Spinal cord (tissue), 9 donors: ENCODE measurements at regions not wholly inside any gene's neighbourhood (a gene's known extent, or its start where the extent isn't known, plus 50 kb on each side); places are given as distances from the start of the nearest gene placed in this dataset.

Source experiments
- DNase-seq, 6 donors: peaks; one replicate each; pipeline versions ENCODE4 v3.0.0 to v3.0.0-alpha.2; 2013 to 2015; ENCODE audit warnings: low spot score in 6 of 6, low read depth in 4 of 6
- H3K27ac ChIP-seq: one replicate; pipeline ENCODE4 v1.5.1; 2013; ENCODE audit warnings: low read depth, low read length, control low read depth
- H3K27me3 ChIP-seq: one replicate; pipeline ENCODE4 v1.6.1; 2013; ENCODE audit warnings: low read length; ENCODE audit not compliant: control insufficient read depth, insufficient read depth
- H3K36me3 ChIP-seq: one replicate; pipeline ENCODE4 v1.6.1; 2013; ENCODE audit warnings: low read length; ENCODE audit not compliant: control insufficient read depth, insufficient read depth
- H3K4me1 ChIP-seq: one replicate; pipeline ENCODE4 v1.6.1; 2013; ENCODE audit warnings: low read length; ENCODE audit not compliant: control insufficient read depth, insufficient read depth
- H3K4me3 ChIP-seq: one replicate; pipeline ENCODE4 v1.5.1; 2013; ENCODE audit warnings: low read depth, low read length, control low read depth
- H3K9me3 ChIP-seq: one replicate; pipeline ENCODE4 v1.6.1; 2013; ENCODE audit warnings: low read length; ENCODE audit not compliant: control insufficient read depth, insufficient read depth
- WGBS: methylation state at CpG from one replicate; pipeline ENCODE4 v1.1.5; 2013; ENCODE audit warnings: missing lambda C conversion rate; ENCODE audit not compliant: insufficient coverage; 5-methylcytosine and 5-hydroxymethylcytosine counted together
- donor health status: healthy.

DNA sequence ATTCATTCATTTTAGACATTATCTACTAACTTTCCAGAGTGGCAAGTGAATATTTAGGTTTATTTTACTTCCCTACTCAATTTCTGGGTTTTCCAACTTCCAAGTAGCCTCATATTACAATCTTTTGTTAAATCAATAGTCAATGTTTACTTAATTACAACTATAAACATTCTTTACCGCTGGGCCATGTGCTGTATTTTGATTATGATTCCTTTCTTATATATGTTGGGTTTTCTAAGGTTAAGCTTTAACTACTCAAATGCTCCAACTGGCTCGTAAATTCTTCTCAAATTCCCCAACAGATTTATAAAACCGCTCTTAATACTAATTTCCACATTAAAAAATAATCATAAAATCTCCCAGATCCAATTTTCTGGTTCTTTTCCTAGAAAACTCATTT lies 110.1 kb upstream of the ABCA1 start:
- H3K27me3 ChIP-seq = no peaks in the 10 kb centered on the region
- no peak overlapping the region for H3K27ac ChIP-seq
- DNase-seq = no peak
- 100% methylated on average over 2 of the region's 3 CpGs for WGBS
- peaks cover 2% of the 10 kb centered on the region for H3K9me3 ChIP-seq
- H3K4me1 ChIP-seq = no peaks in the 10 kb centered on the region
- H3K4me3 ChIP-seq = no peak overlapping the region
- H3K36me3 ChIP-seq = no peaks in the 10 kb centered on the region

DNA sequence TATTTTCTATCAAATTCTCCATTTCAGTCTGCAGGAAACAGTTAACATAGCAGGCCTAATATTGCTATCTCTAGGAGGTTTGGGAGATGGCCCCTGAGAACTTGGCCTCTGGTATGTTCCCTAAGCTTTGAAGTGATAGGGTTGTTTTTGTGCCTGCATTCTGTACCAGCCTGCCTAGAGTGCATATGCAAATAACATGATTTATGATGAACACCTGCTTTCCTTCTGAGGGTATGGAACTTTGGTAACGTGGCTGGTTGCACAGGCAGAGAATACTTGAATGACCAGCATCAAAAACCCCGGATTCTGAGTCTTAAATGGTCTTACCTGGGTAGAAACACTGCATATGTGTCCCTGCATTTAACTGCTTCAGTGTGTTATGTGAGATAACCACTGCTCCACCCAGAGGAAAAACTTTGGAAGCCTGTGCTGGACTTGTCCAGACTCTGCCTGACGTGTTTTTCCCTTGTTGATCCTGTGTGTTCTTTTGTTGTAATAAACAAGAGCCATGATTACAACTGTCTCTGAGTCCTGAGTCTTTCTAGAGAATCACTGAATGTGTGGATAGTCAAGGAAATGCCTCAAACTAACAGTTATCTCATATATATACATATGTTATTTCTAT lies 111.3 kb upstream of the ABCA1 start:
- H3K36me3 ChIP-seq = no peaks in the 10 kb centered on the region
- DNase-seq = no peak
- H3K4me1 ChIP-seq = no peaks in the 10 kb centered on the region
- H3K27me3 ChIP-seq = no peaks in the 10 kb centered on the region
- H3K9me3 ChIP-seq = peaks cover 2% of the 10 kb centered on the region
- no peak overlapping the region for H3K4me3 ChIP-seq
- 75% methylated on average over 1 of the region's 3 CpGs for WGBS
- H3K27ac ChIP-seq = no peak overlapping the region

DNA sequence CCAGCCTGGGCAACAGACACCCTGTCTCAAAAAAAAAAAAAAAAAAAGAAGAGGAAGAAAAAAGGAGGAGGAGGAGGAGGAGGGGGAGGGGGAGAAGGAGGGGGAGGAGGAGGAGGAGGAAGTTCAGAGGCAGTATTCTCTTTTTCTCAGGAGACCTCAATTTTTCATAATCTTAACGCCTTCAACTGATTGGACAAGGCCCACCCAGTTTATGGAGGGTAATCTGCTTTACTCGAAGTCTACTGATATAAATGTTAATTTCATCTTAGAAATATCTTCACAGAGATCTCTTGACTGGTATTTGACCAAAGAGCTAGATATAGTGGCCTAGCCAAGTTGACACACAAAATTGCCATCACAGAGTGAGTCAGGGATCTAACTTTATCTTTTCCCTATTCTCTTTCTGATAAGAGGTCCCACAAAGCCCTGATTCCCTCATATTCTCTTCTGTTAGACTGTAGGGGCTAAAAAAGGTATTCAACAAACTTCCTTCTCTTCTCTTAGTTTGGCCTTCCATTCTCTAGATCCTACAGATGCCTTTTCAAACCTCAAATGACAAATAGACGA lies 115.5 kb upstream of the ABCA1 start:
- no CpG with 5 or more reads among the region's 3 CpGs for WGBS
- H3K4me1 ChIP-seq = peaks cover 6% of the 10 kb centered on the region

DNA sequence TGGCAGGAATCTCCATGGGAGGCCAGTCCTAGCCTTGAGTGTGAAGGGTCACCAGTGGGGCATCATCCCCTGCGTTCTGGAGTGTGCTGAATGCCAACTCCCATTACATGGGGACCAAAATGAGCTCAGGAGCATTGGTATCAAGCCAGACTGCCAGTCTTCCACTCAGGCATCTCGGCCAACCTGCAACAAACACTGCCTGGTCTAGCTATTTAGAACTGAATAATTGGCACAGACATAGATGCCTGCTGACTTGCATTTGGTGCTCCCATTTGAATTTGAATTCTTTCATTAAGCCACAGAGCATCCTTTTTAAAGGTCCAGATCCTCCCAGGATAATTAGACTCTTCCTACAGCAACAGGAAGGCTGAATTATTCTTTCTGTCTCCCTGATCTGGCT lies 116.6 kb upstream of the ABCA1 start:
- H3K27ac ChIP-seq = no peak overlapping the region
- peaks cover 2% of the 10 kb centered on the region for H3K9me3 ChIP-seq
- peaks cover 6% of the 10 kb centered on the region for H3K4me1 ChIP-seq
- H3K27me3 ChIP-seq = no peaks in the 10 kb centered on the region
- no peak overlapping the region for H3K4me3 ChIP-seq
- 25% methylated on average over 2 of the region's 2 CpGs for WGBS
- no peaks in the 10 kb centered on the region for H3K36me3 ChIP-seq
- DNase-seq = peak; percentile 38 to 91 (median 57)

More for the DNA sequence above, 115.5 kb upstream of the ABCA1 start:
- H3K27me3 ChIP-seq = no peaks in the 10 kb centered on the region
- no peak for DNase-seq
- no peak overlapping the region for H3K27ac ChIP-seq
- peaks cover 2% of the 10 kb centered on the region for H3K9me3 ChIP-seq
- no peak overlapping the region for H3K4me3 ChIP-seq
- H3K36me3 ChIP-seq = no peaks in the 10 kb centered on the region

DNA sequence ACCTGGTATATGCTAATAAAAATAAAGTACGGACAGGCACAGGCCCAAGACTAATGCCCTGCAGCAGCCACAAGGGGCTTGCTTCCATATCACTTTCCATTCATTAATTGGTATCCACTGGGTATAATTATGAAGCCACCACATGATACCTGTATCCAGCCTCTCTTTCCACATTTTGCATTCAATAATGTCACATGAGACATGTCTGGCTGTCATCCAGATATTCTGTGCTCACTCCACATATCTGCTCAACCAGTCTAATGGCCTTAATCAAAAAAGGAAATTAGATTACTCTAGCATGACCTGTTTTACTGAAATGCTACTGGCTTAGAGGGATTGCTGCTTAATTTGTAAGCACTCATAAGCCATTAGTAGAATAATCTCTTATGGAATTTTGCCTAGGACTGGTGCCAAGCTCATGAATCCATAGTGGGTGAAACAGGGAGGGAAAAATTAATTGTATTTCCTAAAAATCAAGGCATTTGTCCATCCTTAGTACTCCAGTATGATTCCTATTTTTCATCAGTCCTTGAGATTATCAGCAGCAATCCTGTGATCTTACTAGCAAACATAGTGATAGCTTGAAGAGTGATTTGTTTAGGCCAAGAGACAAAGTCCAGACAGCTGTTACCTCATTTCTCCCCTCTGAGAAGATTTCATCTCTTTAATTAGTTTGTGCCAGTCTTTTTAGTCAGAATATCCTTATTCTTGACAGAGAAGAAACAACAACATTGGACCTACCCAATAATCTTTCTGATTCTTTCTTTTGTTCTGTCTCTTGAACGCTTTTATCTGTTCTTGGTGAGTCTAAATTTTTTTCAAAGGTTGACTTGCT lies 119.2 kb upstream of the ABCA1 start:
- Histone ChIP-seq H3K27ac (no peak overlapping the region), H3K27me3 (no peaks in the 10 kb centered on the region), H3K4me3 (no peak overlapping the region), H3K36me3 (no peaks in the 10 kb centered on the region), H3K4me1 (peaks cover 6% of the 10 kb centered on the region), H3K9me3 (no peaks in the 10 kb centered on the region)
- WGBS = no CpG with 5 or more reads among the region's 2 CpGs
- peak in 1 of 6 donors; percentile 83 for DNase-seq

DNA sequence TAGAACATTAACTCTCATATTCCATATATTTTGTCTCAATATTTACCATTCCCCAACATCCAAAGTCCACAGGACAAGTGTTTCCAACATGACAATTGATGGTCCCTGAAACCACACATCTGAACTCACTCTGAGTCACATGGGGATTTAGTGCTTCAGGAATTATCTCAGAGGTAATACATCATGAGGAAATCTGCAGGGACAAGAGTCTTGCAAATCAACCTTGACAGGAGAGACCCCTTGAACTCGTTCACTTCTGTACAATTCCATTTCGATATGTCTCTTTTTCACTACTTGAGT lies 119.7 kb upstream of the ABCA1 start:
- no peaks in the 10 kb centered on the region for H3K36me3 ChIP-seq
- WGBS = no CpG with 5 or more reads among the region's 2 CpGs
- no peak overlapping the region for H3K4me3 ChIP-seq
- H3K4me1 ChIP-seq = peaks cover 6% of the 10 kb centered on the region
- H3K9me3 ChIP-seq = no peaks in the 10 kb centered on the region
- H3K27me3 ChIP-seq = no peaks in the 10 kb centered on the region
- no peak overlapping the region for H3K27ac ChIP-seq
- DNase-seq = no peak

DNA sequence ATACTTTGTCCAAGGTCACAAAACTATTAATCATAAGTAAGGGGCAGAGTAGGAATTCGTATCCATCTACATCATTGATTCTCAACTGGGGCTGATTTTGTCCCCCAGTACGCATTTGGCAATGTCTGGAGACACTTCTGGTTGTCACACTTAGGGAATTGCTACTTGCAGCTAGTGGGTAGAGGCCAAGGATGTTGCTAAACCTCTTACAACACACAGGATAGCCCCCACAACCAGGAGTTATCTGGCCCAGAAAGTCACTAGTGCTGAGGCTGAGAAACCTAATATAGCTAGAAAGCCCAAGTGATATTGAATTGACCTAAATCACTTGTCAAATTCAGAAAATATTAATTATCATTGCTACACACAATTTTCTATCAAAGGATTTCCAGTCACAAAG lies 120.4 kb upstream of the ABCA1 start:
- H3K27me3 ChIP-seq = no peaks in the 10 kb centered on the region
- H3K9me3 ChIP-seq = no peaks in the 10 kb centered on the region
- H3K4me1 ChIP-seq = peaks cover 6% of the 10 kb centered on the region
- no peak overlapping the region for H3K4me3 ChIP-seq
- WGBS = no CpG with 5 or more reads among the region's 2 CpGs
- H3K27ac ChIP-seq = no peak overlapping the region
- no peaks in the 10 kb centered on the region for H3K36me3 ChIP-seq
- DNase-seq = no peak

DNA sequence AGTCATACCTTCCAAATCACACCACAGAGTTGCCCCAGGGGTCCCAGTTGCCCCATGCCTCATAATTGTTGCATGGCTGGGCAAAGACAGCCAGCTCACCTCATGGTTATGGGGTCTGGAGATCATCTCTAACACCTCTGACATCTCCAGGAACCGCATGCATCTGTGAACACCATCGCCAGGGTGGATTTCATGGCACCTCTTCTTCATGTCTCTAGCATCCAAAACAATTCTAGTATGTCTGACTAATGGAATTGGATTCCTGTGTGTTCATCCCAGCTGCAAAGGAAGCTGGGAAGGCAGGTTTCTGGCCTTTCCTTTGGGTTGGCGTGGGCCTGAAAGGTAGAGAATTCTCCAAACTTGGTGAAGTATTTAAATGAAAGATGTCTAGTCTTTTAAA lies 122.3 kb upstream of the ABCA1 start:
- WGBS = no CpG with 5 or more reads among the region's 3 CpGs
- Histone ChIP-seq H3K27ac (no peak overlapping the region), H3K4me1 (peaks cover under 1% of the 10 kb centered on the region), H3K4me3 (no peak overlapping the region), H3K9me3 (no peaks in the 10 kb centered on the region), H3K36me3 (no peaks in the 10 kb centered on the region), H3K27me3 (no peaks in the 10 kb centered on the region)
- no peak for DNase-seq

DNA sequence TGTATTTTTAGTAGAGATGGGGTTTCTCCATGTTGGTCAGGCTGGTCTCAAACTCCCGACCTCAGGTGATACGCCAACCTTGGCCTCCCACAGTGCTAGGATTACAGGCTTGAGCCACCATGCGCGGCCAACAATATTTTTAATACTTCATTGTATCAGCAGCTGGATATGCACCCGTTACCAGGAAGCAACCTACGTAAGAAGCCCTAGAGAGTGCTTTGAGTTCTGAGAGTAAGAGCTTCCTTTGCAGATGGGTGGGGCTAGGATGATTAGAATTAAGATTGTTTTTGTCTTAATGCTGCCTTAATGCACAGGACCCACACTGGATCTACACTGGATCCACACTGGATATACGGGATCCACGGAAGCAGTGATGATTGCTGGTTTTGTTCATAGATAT lies 123.9 kb upstream of the ABCA1 start:
- 82% methylated on average over 8 of the region's 8 CpGs for WGBS
- no peaks in the 10 kb centered on the region for H3K36me3 ChIP-seq
- no peaks in the 10 kb centered on the region for H3K9me3 ChIP-seq
- no peak overlapping the region for H3K4me3 ChIP-seq
- DNase-seq = no peak
- H3K27me3 ChIP-seq = no peaks in the 10 kb centered on the region
- no peaks in the 10 kb centered on the region for H3K4me1 ChIP-seq
- no peak overlapping the region for H3K27ac ChIP-seq

DNA sequence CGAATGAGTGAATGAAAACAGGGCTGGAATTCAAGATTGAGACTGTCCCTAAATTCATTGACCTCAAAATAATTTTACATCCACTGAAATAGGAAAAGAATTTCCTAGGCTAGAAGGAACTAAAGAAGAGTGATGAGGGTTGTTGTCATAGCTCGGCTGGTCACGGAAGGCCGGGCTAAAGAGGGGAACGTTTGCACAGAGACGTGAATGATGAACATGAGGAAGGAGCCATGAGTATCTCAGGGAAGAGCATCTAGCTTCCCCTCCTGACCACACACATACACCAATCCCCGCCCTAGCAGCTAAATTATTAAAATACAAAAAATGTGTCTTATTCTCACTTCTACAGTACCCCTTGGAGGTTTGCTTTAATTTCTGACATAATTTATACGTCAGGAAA lies 124.4 kb upstream of the ABCA1 start:
- no peak overlapping the region for H3K4me3 ChIP-seq
- no peaks in the 10 kb centered on the region for H3K4me1 ChIP-seq
- H3K27ac ChIP-seq = no peak overlapping the region
- WGBS = 100% methylated on average over 1 of the region's 8 CpGs
- no peaks in the 10 kb centered on the region for H3K36me3 ChIP-seq
- no peaks in the 10 kb centered on the region for H3K9me3 ChIP-seq
- DNase-seq = no peak
- H3K27me3 ChIP-seq = no peaks in the 10 kb centered on the region
